ENCODE measurements at regions not wholly inside any gene's neighbourhood (a gene's known extent, or its start where the extent isn't known, plus 50 kb on each side); places are given as distances from the start of the nearest gene placed in this dataset.
A peak's percentile ranks its signal among the peaks of the same experiment; 100 is the strongest.

- ChIA-PET CTCF (interaction anchor here (1.1 to 10.5 kb wide), 6 partner anchors 13 to 172 kb away, joined by 3 to 216 read pairs (median 80); partner anchors contain the start of gene RIPOR2), POLR2A (interaction anchor here (0.7 kb wide), 1 partner anchor 532 kb away, joined by 3 read pairs; no protein-coding TSS in a partner anchor)
- Mint-ChIP-seq H3K27me3 (no peaks in the 10 kb centered on the region), H3K27ac (peak overlapping the region; percentile 61), H3K9me3 (ENCODE audit: insufficient read depth) (no peaks in the 10 kb centered on the region), H3K4me1 (peaks cover 72% of the 10 kb centered on the region), H3K4me3 (no peak overlapping the region)
- Histone ChIP-seq H3K79me2 (ENCODE audit: control insufficient read depth, insufficient read depth, low read length) (peaks cover 99% of the 10 kb centered on the region), H4K20me1 (ENCODE audit: control insufficient read depth, insufficient read depth, low read length, poor library complexity, severe bottlenecking) (no peaks in the 10 kb centered on the region), H3K9ac (ENCODE audit: low read length) (no peak overlapping the region), H3K4me1 (ENCODE audit: control insufficient read depth in 2 of 2, insufficient read depth in 2 of 2, low read length in 2 of 2) (peaks cover 66 to 75% of the 10 kb centered on the region in 2 donors), H2AFZ (ENCODE audit: insufficient read depth, low read depth, low read length, poor library complexity, severe bottlenecking) (no peak overlapping the region), H3K36me3 (replicated peaks in 1 of 2; ENCODE audit: control extremely low read depth in 1 of 2, control insufficient read depth in 1 of 2, extremely low read depth in 1 of 2, insufficient read depth in 2 of 2, low read length in 1 of 2) (no peaks in the 10 kb centered on the region), H3K4me2 (replicated peaks; ENCODE audit: low read depth, low read length, poor library complexity, severe bottlenecking) (no peak overlapping the region), H3K27ac (ENCODE audit: low read length in 2 of 2) (no peak overlapping the region), H3K4me3 (ENCODE audit: control extremely low read depth in 1 of 5, extremely low read depth in 1 of 5, insufficient read depth in 1 of 5, low read depth in 2 of 5, low read length in 4 of 5) (no peak overlapping the region), H3K27me3 (replicated peaks in 1 of 4; ENCODE audit: control extremely low read depth in 1 of 4, control insufficient read depth in 3 of 4, insufficient read depth in 4 of 4, low read length in 3 of 4) (no peaks in the 10 kb centered on the region), H3K9me3 (ENCODE audit: control extremely low read depth in 1 of 3, control insufficient read depth in 2 of 3, insufficient read depth in 1 of 3, low read length in 2 of 3) (no peaks in the 10 kb centered on the region)
- WGBS (ENCODE audit: insufficient coverage): 83% methylated on average over 1 of the region's 2 CpGs
- DNase-seq: no peak
- TF ChIP-seq EZH2 (IDR thresholded peaks at IDR 0.05; ENCODE audit: borderline replicate concordance, insufficient read depth, low read depth, low read length, poor library complexity, severe bottlenecking) (no peak), CTCF (IDR thresholded peaks at IDR 0.05) (no peak)
- no peak for ATAC-seq (ENCODE audit: low read depth)
- intact Hi-C loops (cut with micrococcal nuclease): no loop called here
Observed at GRCh38 chr6:25012657-25013056, 76.9 kb upstream of the RIPOR2 start.

GRCh38 chr6:25013246-25013645, 77.5 kb upstream of the RIPOR2 start:
- no peaks in the 10 kb centered on the region for H4K20me1 ChIP-seq (ENCODE audit: control insufficient read depth, insufficient read depth, low read length, poor library complexity, severe bottlenecking)
- H3K9me3 Mint-ChIP-seq (ENCODE audit: insufficient read depth): no peaks in the 10 kb centered on the region
- H3K4me1 ChIP-seq (ENCODE audit: control insufficient read depth in 2 of 2, insufficient read depth in 2 of 2, low read length in 2 of 2): peaks cover 63 to 74% of the 10 kb centered on the region in 2 donors
- no peaks in the 10 kb centered on the region for H3K27me3 Mint-ChIP-seq
- H3K27me3 ChIP-seq (replicated peaks in 1 of 4; ENCODE audit: control extremely low read depth in 1 of 4, control insufficient read depth in 3 of 4, insufficient read depth in 4 of 4, low read length in 3 of 4): no peaks in the 10 kb centered on the region
- POLR2A ChIA-PET: interaction anchor here (0.7 kb wide), 1 partner anchor 531 kb away, joined by 3 read pairs; no protein-coding TSS in a partner anchor
- CTCF ChIA-PET: interaction anchor here (1.3 to 10.5 kb wide), 12 partner anchors 8 to 432 kb away, joined by 3 to 216 read pairs (median 6); partner anchors contain the start of gene RIPOR2
- 83% methylated on average over 2 of the region's 4 CpGs for WGBS (ENCODE audit: insufficient coverage)
- no peak overlapping the region for H3K4me3 ChIP-seq (ENCODE audit: control extremely low read depth in 1 of 5, extremely low read depth in 1 of 5, insufficient read depth in 1 of 5, low read depth in 2 of 5, low read length in 4 of 5)
- peak overlapping the region; percentile 50 for H3K27ac Mint-ChIP-seq
- intact Hi-C loops (cut with micrococcal nuclease): no loop called here
- H2AFZ ChIP-seq (ENCODE audit: insufficient read depth, low read depth, low read length, poor library complexity, severe bottlenecking): no peak overlapping the region
- no peak overlapping the region for H3K27ac ChIP-seq (ENCODE audit: low read length in 2 of 2)
- no peak overlapping the region for H3K4me3 Mint-ChIP-seq
- no peaks in the 10 kb centered on the region for H3K36me3 ChIP-seq (replicated peaks in 1 of 2; ENCODE audit: control extremely low read depth in 1 of 2, control insufficient read depth in 1 of 2, extremely low read depth in 1 of 2, insufficient read depth in 2 of 2, low read length in 1 of 2)
- TF ChIP-seq CTCF (IDR thresholded peaks at IDR 0.05) (no peak), EZH2 (IDR thresholded peaks at IDR 0.05; ENCODE audit: borderline replicate concordance, insufficient read depth, low read depth, low read length, poor library complexity, severe bottlenecking) (no peak)
- H3K4me1 Mint-ChIP-seq: peaks cover 71% of the 10 kb centered on the region
- no peaks in the 10 kb centered on the region for H3K9me3 ChIP-seq (ENCODE audit: control extremely low read depth in 1 of 3, control insufficient read depth in 2 of 3, insufficient read depth in 1 of 3, low read length in 2 of 3)
- H3K79me2 ChIP-seq (ENCODE audit: control insufficient read depth, insufficient read depth, low read length): peaks cover 99% of the 10 kb centered on the region
- H3K9ac ChIP-seq (ENCODE audit: low read length): no peak overlapping the region
- H3K4me2 ChIP-seq (replicated peaks; ENCODE audit: low read depth, low read length, poor library complexity, severe bottlenecking): peak overlapping the region; percentile 6
- ATAC-seq (ENCODE audit: low read depth): peak; percentile 56
- DNase-seq: peak; percentile 39
